PC-9 (cell line): ENCODE measurements at regions not wholly inside any gene's neighbourhood (a gene's known extent, or its start where the extent isn't known, plus 50 kb on each side); places are given as distances from the start of the nearest gene placed in this dataset.

ENCODE experiments used
- CTCF ChIP-seq: fragments of 200-600 bp; sonication (generic); conservative IDR thresholded peaks from 2 replicates; pipeline ENCODE4 v1.6.1; 2017; ENCODE audit warnings: mixed run types, antibody characterized with exemption, mild to moderate bottlenecking, moderate library complexity
- EZH2 ChIP-seq: fragments of 200-600 bp; sonication (generic); IDR thresholded peaks from 2 replicates; pipeline ENCODE4 v1.8.0; 2017; ENCODE audit warnings: antibody characterized with exemption, low read depth

- TF ChIP-seq CTCF, result no peak
- no peak for TF ChIP-seq EZH2
Observed at GRCh38 chr15:61768131-61768530, 292.1 kb downstream of the VPS13C start.
